Right atrium auricular region (tissue), 2 donors: ENCODE measurements at regions not wholly inside any gene's neighbourhood (a gene's known extent, or its start where the extent isn't known, plus 50 kb on each side); places are given as distances from the start of the nearest gene placed in this dataset.

Source experiments
- DNase-seq: peaks from one replicate; pipeline ENCODE4 v3.0.0-alpha.2; 2019; ENCODE audit warnings: low spot score
- H3K27ac ChIP-seq, 2 donors: fragments of 200-600 bp; sonication (generic); 1 replicate in 1 of 2; 2 replicates in 1 of 2; pipeline ENCODE4 v1.5.1; 2016 to 2019
- H3K27me3 ChIP-seq, 2 donors: fragments of 200-600 bp; sonication (generic); one replicate each; pipeline versions ENCODE4 v1.5.1 to v1.6.0; 2017 to 2019
- H3K36me3 ChIP-seq: fragments of 200-600 bp; sonication (generic); one replicate; pipeline ENCODE4 v1.5.1; 2016
- H3K4me1 ChIP-seq, 2 donors: fragments of 200-600 bp; sonication (generic); one replicate each; pipeline versions ENCODE4 v1.5.1 to v1.6.0; 2017 to 2019
- H3K4me3 ChIP-seq, 2 donors: fragments of 200-600 bp; sonication (generic); 1 replicate in 1 of 2; 2 replicates in 1 of 2; pipeline ENCODE4 v1.5.1; 2017 to 2019; ENCODE audit warnings: mild to moderate bottlenecking in 1 of 2, moderate library complexity in 1 of 2
- H3K9me3 ChIP-seq, 2 donors: fragments of 200-600 bp; sonication (generic); one replicate each; pipeline ENCODE4 v1.5.1; 2019
- TF ChIP-seq, protein P1 (sequence below), 2 donors: fragments of 200-600 bp; sonication (generic); IDR thresholded peaks; one replicate each; pipeline ENCODE4 v1.5.1; 2019; ENCODE audit warnings: antibody characterized with exemption in 2 of 2

DNA sequence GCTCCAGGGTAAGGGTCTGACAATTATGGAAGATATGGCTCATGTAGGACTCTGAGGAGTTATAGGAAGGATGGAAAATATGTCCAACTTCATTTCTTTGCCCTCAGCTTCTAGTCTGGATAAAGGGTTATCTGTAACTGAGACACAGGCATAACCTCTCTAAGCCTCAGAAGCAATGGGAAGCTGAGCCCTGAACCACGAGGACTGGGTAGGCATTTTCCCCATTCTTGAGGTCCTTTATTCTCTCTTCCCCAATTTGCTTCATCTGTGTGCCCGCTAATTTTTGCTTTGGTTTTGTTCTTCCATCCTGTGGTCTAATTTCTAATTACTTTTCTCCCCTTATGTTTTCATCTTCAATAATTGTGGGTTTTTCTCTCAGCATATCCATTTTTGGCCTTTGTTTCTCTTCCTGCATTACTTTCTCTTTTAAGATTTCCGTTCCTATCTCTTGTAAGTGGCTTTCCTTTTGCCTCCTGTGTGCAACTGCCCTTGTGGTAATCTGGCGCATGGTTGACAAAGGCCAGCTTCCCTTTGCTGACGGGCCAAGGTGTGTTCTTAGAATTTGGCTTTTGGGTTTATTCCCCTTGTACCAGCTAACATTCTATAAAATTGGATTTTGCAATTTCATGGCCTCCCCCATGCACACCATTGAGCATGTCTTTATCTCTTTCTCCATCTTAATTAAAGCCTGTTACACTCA lies 343.8 kb downstream of the TXNL1 start:
- no peaks in the 10 kb centered on the region for H3K9me3 ChIP-seq
- H3K36me3 ChIP-seq = no peaks in the 10 kb centered on the region
- DNase-seq = no peak
- H3K4me3 ChIP-seq = no peak overlapping the region
- no peaks in the 10 kb centered on the region for H3K27me3 ChIP-seq
- no peak overlapping the region for H3K27ac ChIP-seq
- TF ChIP-seq, protein P1, sequence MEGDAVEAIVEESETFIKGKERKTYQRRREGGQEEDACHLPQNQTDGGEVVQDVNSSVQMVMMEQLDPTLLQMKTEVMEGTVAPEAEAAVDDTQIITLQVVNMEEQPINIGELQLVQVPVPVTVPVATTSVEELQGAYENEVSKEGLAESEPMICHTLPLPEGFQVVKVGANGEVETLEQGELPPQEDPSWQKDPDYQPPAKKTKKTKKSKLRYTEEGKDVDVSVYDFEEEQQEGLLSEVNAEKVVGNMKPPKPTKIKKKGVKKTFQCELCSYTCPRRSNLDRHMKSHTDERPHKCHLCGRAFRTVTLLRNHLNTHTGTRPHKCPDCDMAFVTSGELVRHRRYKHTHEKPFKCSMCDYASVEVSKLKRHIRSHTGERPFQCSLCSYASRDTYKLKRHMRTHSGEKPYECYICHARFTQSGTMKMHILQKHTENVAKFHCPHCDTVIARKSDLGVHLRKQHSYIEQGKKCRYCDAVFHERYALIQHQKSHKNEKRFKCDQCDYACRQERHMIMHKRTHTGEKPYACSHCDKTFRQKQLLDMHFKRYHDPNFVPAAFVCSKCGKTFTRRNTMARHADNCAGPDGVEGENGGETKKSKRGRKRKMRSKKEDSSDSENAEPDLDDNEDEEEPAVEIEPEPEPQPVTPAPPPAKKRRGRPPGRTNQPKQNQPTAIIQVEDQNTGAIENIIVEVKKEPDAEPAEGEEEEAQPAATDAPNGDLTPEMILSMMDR (IDR thresholded peaks at IDR 0.05) = no peak
- no peaks in the 10 kb centered on the region for H3K4me1 ChIP-seq

DNA sequence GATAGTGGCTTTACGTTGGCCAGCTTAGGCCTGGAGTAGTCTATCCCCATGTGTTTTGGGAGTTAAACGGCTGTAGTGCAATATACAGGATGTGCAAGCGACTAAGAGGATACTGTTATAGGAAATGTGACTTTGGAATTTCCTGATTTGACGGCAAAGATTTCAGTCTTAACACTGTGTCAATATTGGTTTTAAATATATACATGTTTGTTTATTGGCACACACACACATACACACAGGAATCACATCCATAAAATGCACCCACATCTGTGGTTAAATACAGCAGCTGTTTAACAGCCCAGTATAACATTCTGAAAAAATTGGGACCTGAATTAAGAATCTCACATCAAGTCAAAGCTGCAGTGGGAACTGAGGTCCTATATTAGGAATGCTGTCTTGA lies 347.1 kb downstream of the TXNL1 start:
- DNase-seq = no peak
- H3K27ac ChIP-seq = no peak overlapping the region

DNA sequence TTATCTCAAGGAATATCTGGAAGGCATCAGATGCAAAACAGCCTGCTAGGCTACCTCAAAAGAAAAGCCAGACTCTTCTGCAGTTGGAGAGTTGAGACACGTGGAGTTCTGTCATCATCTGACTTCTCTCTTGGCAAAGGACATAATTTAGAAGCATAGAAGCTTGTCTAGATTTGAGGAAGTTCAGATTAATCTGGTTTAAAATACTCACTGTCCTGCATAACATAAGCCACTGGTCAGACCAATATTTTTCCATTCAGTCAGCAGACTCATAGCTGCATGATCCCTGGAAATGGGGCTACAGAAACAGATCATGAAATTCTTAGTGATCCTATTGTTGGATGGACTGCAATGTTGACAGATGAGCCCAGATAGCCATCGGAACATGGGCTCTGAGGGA lies 349.0 kb downstream of the TXNL1 start:
- no peaks in the 10 kb centered on the region for H3K4me1 ChIP-seq
- H3K36me3 ChIP-seq = no peaks in the 10 kb centered on the region
- H3K9me3 ChIP-seq = no peaks in the 10 kb centered on the region
- TF ChIP-seq, protein P1 (IDR thresholded peaks at IDR 0.05) = no peak
- no peak overlapping the region for H3K4me3 ChIP-seq
- no peak for DNase-seq
- no peaks in the 10 kb centered on the region for H3K27me3 ChIP-seq
- no peak overlapping the region for H3K27ac ChIP-seq

More for the DNA sequence above, 347.1 kb downstream of the TXNL1 start:
- Histone ChIP-seq H3K36me3 (no peaks in the 10 kb centered on the region), H3K4me3 (no peak overlapping the region), H3K9me3 (no peaks in the 10 kb centered on the region), H3K27me3 (no peaks in the 10 kb centered on the region), H3K4me1 (no peaks in the 10 kb centered on the region)
- TF ChIP-seq, protein P1 (IDR thresholded peaks at IDR 0.05) = no peak

DNA sequence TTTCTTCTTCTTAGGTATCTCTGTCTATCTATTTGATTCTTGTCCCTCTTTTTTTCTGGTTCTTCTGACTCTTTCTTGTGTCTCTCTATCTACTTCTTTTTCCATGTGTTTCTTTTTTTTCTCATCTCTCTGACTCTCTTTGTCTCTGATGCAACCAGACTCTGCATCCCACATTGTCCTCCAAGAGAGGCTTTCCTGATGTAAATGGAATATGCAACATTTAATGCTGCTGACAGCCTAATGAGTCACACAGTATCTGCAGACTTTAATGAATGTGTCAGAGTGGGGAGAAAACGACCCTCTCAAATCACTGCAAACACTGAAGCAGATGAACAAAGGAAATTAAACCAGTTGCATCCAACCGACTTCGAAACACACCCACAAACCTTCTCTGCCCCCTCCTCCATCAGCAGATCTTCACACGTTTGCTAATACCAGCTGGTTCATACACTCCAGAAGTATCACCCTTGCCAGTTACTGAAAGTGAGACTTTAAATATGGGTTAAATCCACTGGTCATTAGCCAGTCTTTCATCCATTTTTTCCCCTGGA lies 351.5 kb downstream of the TXNL1 start:
- Histone ChIP-seq H3K27ac (no peak overlapping the region), H3K36me3 (no peaks in the 10 kb centered on the region), H3K27me3 (no peaks in the 10 kb centered on the region), H3K4me3 (no peak overlapping the region), H3K4me1 (no peaks in the 10 kb centered on the region), H3K9me3 (no peaks in the 10 kb centered on the region)
- TF ChIP-seq, protein P1 (IDR thresholded peaks at IDR 0.05) = no peak
- DNase-seq = no peak

DNA sequence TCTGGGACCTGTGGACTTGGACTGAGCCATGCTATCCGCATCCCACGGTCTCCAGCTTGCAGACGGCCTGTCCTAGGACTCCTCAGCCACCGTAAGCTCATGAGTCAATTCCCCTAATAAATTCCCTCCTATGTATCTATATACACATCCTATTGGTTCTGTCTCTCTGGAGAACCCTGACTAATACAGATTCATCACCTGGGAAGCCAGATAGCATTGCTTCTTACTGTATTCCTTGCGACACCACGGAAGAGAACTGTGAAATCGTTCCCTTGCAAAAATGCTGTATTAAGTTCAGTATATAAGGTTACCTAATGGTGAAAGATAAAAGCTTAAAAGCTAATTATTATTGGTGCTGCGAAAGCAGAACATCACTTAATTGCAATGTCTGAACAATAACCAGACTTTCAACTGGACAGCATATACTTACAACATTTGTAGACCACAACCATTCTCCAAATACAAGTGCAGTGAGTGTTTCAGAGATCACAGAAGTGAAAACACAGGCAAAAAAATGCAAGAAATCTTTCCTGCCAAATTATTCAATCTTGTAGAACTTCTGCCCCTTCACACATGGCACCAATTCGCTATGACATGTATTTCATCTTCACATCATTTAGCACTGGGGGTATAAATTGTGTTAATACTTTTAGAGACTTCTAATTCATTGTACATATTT lies 352.9 kb downstream of the TXNL1 start:
- DNase-seq = no peak
- Histone ChIP-seq H3K9me3 (no peaks in the 10 kb centered on the region), H3K27me3 (no peaks in the 10 kb centered on the region), H3K4me3 (no peak overlapping the region), H3K27ac (no peak overlapping the region), H3K36me3 (no peaks in the 10 kb centered on the region), H3K4me1 (no peaks in the 10 kb centered on the region)
- TF ChIP-seq, protein P1 (IDR thresholded peaks at IDR 0.05) = no peak
